Gastroesophageal sphincter (tissue), 3 donors: ENCODE measurements at regions not wholly inside any gene's neighbourhood (a gene's known extent, or its start where the extent isn't known, plus 50 kb on each side); places are given as distances from the start of the nearest gene placed in this dataset.

Experiments
- CTCF ChIP-seq, 4 experiments: fragments of 200-600 bp in 2 of 4; fragments of 450-650 bp in 2 of 4; sonication (generic) in 1 of 4; IDR thresholded peaks; one replicate each; pipeline ENCODE4 v1.5.1; 2017 to 2019; ENCODE audit warnings: antibody characterized with exemption in 4 of 4, mild to moderate bottlenecking in 2 of 4, moderate library complexity in 2 of 4
- EP300 ChIP-seq: sonication (generic); formaldehyde crosslinking; IDR thresholded peaks from one replicate; pipeline ENCODE4 v1.6.1; 2017; ENCODE audit warnings: antibody characterized with exemption, mild to moderate bottlenecking

- no peak for TF ChIP-seq CTCF (IDR thresholded peaks at IDR 0.05)
- TF ChIP-seq EP300 = no peak
Measured at GRCh38 chr2:37471104-37471503, 126.7 kb downstream of the QPCT start.
